Esophagus squamous epithelium (tissue), 5 donors: ENCODE measurements at regions not wholly inside any gene's neighbourhood (a gene's known extent, or its start where the extent isn't known, plus 50 kb on each side); places are given as distances from the start of the nearest gene placed in this dataset.

Experiments used
- DNase-seq: peaks from one replicate; lab custom pipeline; 2025; lab: John Stamatoyannopoulos, UW
- H3K27ac ChIP-seq, 4 donors: fragments of 200-600 bp; sonication (generic); one replicate each; pipeline ENCODE4 v1.5.1; 2016 to 2019; ENCODE audit warnings: mild to moderate bottlenecking in 1 of 4
- H3K27me3 ChIP-seq, 4 donors: fragments of 200-600 bp; sonication (generic); 1 replicate in 3 of 4; 2 replicates in 1 of 4; pipeline versions ENCODE4 v1.5.1 to v1.6.0; 2017 to 2021; ENCODE audit warnings: antibody characterized with exemption in 1 of 4
- H3K36me3 ChIP-seq, 3 donors: fragments of 200-600 bp; sonication (generic); one replicate each; pipeline ENCODE4 v1.5.1; 2016 to 2019
- H3K4me1 ChIP-seq, 3 donors: fragments of 200-600 bp; sonication (generic); one replicate each; pipeline ENCODE4 v1.5.1; 2017 to 2019
- H3K4me3 ChIP-seq, 4 donors: fragments of 200-600 bp; sonication (generic); 1 replicate in 3 of 4; 2 replicates in 1 of 4; pipeline ENCODE4 v1.5.1; 2016 to 2019; ENCODE audit warnings: mild to moderate bottlenecking in 2 of 4, moderate library complexity in 1 of 4
- H3K9me3 ChIP-seq, 3 donors: fragments of 200-600 bp; sonication (generic); one replicate each; pipeline ENCODE4 v1.5.1; 2016 to 2019
- POLR2A ChIP-seq, 4 donors: fragments of 450-650 bp; IDR thresholded peaks; one replicate each; pipeline ENCODE4 v1.6.1; 2017; ENCODE audit warnings: antibody characterized with exemption in 4 of 4, mild to moderate bottlenecking in 4 of 4, moderate library complexity in 3 of 4
- WGBS, 2 donors: methylation state at CpG; one replicate each; pipeline ENCODE4 v1.1.5; 2018; 5-methylcytosine and 5-hydroxymethylcytosine counted together
- intact Hi-C: fragments of 100-400 bp; cut with DNase I; formaldehyde crosslinking; loops from one replicate; pipeline ENCODE4 v1.15.0; 2022
- TF ChIP-seq, protein P1 (sequence below), 6 experiments: fragments of 450-650 bp in 4 of 6; fragments of 200-600 bp in 2 of 6; sonication (generic) in 2 of 6; IDR thresholded peaks; one replicate each; pipeline ENCODE4 v1.5.1; 2016 to 2019; ENCODE audit warnings: antibody characterized with exemption in 6 of 6, mild to moderate bottlenecking in 4 of 6, moderate library complexity in 4 of 6
- donor health status: DM: yes; HTN: yes; CAD: no.

DNA sequence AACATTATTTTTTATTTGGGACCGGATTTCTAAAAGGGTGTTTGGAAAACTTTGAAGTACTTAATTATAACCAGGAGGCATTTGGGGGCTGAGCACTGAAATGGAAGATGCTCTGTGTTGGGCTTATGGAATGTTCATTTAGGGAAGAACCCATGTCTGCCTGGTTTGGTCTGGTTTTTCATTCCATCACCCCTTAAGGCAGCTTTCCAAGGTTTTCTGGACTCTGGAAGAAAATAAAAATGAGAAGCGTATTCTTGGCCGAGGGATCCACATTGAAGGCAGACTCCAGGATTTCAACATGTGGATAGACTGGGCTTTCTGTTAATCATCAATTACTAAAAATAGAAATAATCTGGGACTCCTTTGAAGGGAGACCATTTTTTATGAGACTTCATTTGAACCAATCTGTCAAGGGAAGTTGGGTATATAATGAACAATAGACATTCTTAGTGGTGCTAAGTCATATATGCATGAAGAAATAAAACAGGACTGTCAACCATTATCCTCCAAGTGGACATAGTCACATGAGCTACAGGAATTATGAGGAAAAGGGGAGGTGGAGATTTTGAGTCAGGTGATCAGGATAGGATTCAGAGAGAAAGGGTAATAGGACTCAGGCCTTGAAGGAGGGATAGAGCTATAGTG, 270.5 kb upstream of the ADAMTS9 start:
- DNase-seq, result no peak
- intact Hi-C loops, result no loop called here
- Histone ChIP-seq H3K4me1 (peaks cover 0 to 16% (median 0%) of the 10 kb centered on the region in 3 donors), H3K4me3 (no peak overlapping the region), H3K9me3 (no peaks in the 10 kb centered on the region), H3K27me3 (no peaks in the 10 kb centered on the region), H3K36me3 (no peaks in the 10 kb centered on the region), H3K27ac (peak overlapping the region in 3 of 4 donors; percentile 18 to 47 (median 36))
- TF ChIP-seq, protein P1, sequence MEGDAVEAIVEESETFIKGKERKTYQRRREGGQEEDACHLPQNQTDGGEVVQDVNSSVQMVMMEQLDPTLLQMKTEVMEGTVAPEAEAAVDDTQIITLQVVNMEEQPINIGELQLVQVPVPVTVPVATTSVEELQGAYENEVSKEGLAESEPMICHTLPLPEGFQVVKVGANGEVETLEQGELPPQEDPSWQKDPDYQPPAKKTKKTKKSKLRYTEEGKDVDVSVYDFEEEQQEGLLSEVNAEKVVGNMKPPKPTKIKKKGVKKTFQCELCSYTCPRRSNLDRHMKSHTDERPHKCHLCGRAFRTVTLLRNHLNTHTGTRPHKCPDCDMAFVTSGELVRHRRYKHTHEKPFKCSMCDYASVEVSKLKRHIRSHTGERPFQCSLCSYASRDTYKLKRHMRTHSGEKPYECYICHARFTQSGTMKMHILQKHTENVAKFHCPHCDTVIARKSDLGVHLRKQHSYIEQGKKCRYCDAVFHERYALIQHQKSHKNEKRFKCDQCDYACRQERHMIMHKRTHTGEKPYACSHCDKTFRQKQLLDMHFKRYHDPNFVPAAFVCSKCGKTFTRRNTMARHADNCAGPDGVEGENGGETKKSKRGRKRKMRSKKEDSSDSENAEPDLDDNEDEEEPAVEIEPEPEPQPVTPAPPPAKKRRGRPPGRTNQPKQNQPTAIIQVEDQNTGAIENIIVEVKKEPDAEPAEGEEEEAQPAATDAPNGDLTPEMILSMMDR (IDR thresholded peaks at IDR 0.05), result no peak
- TF ChIP-seq POLR2A (IDR thresholded peaks at IDR 0.05), result no peak
- 72 to 87% methylated on average over 3 of the region's 3 CpGs for whole genome bisulfite sequencing, 2 donors

DNA sequence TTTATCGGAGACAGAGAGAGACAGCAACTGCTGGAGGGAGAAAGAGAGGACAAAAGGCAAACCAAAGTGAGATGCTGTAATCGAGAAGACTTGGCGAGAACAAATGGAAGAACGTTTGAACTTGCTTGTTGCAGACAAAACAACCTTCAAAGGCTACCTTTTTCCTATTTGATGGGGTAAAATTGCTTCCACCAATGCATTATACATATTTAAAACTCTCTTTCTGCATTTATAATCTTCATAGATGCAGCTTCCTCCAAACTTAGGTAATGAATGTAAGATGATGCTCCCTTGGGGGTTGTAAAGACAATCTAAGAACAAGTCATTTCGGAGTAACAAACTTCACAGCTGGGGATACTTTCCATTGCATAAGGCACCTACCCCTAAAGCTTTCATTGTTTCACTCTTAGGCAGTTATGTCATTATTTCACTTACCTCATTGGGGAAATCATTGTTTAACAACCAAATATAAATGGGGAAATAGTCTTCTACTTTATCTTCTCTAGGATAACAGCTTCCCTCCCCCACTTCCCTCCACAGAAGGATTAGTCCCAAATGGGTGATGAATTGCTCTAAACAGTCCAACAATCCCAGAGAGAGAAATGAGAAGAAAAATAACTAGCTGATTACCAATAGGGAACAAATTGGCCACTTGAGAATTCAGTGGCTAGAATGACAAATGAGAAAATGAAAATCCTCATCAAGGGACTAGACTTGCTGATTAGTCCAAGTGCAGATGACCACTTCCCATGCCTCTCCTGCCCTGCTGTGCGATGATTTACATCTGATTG, 269.8 kb upstream of the ADAMTS9 start:
- no peaks in the 10 kb centered on the region for H3K27me3 ChIP-seq
- no peaks in the 10 kb centered on the region for H3K9me3 ChIP-seq
- 67 to 76% methylated on average over 6 of the region's 6 CpGs for WGBS, 2 donors
- intact Hi-C loops, result no loop called here
- peak overlapping the region in 3 of 4 donors; percentile 18 to 47 (median 36) for H3K27ac ChIP-seq
- H3K4me3 ChIP-seq, result no peak overlapping the region
- H3K4me1 ChIP-seq, result peaks cover 0 to 16% (median 0%) of the 10 kb centered on the region in 3 donors
- no peak for DNase-seq
- TF ChIP-seq POLR2A (IDR thresholded peaks at IDR 0.05), result no peak
- TF ChIP-seq, protein P1 (IDR thresholded peaks at IDR 0.05), result no peak
- H3K36me3 ChIP-seq, result no peaks in the 10 kb centered on the region

DNA sequence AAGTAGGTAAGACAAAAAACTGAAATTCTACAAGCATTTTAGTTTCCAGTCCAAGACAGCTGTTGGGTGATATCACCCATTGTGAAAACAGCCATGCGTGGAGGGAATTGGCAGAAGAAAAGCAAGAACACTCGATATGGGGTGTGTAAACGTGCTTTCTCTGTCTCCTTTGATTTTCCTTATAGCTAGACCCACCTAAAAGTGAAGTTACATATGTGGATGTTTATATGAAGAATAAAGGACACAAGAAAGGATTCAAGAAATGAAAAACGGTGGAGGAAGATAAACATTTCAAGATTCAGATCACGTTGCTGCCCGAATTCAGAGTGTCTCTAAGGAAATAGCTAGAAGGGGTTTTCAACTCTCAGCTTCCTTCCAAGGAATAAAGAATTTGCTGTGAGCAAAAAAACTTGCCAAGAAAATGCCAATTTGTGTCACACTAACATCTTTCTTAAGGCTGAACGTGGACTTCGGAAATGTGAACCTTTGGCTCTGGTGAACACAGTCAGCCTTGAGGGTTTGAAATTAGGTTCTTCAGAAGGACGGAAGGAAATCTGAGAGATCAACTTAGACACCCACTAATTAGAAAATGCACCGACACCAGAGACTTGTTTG, 269.0 kb upstream of the ADAMTS9 start:
- intact Hi-C loops, result no loop called here
- H3K9me3 ChIP-seq, result no peaks in the 10 kb centered on the region
- H3K4me3 ChIP-seq, result no peak overlapping the region
- H3K36me3 ChIP-seq, result no peaks in the 10 kb centered on the region
- no peak for DNase-seq
- H3K4me1 ChIP-seq, result peaks cover 0 to 16% (median 0%) of the 10 kb centered on the region in 3 donors
- H3K27me3 ChIP-seq, result no peaks in the 10 kb centered on the region
- no peak for TF ChIP-seq POLR2A (IDR thresholded peaks at IDR 0.05)
- TF ChIP-seq, protein P1 (IDR thresholded peaks at IDR 0.05), result no peak
- WGBS, 2 donors, result 41 to 44% methylated on average over 10 of the region's 10 CpGs
- H3K27ac ChIP-seq, result no peak overlapping the region

DNA sequence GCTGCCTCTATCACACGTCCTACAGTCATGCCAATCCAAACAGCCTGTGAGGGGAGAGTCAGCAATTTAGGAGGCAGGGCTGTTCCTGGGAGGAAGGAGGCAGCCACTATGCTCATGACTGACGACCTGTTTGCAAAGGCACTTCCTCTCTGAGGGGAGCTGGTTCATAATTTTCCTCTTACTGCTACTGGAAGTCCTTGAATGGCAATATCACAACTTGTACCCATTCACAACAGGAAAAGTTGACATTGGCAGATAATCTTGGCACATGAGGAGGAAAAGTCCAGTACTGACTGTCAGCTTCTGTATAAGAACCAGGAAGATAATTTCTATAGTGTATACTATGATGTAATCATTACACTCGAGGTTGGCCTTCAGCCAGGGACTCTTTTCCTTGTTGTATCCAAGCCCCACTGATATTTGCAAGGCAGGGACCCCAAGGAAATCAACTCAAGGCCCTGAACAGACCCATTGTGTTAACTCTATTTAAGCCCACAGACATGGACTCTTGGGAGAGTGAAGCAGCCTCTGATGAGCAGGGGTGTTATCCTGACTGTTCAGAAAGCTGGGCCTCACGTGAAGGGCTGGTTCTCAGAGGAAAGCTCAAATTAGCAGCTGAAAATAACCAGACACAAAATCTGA, 267.3 kb upstream of the ADAMTS9 start:
- intact Hi-C loops, result no loop called here
- H3K4me1 ChIP-seq, result peaks cover 0 to 16% (median 0%) of the 10 kb centered on the region in 3 donors
- no peaks in the 10 kb centered on the region for H3K36me3 ChIP-seq
- DNase-seq, result no peak
- no peaks in the 10 kb centered on the region for H3K27me3 ChIP-seq
- WGBS, 2 donors, result 19 to 31% methylated on average over 4 of the region's 4 CpGs
- H3K9me3 ChIP-seq, result no peaks in the 10 kb centered on the region
- TF ChIP-seq POLR2A (IDR thresholded peaks at IDR 0.05), result no peak
- TF ChIP-seq, protein P1 (IDR thresholded peaks at IDR 0.05), result no peak
- H3K4me3 ChIP-seq, result no peak overlapping the region
- peak overlapping the region in 3 of 4 donors; percentile 40 to 76 (median 48) for H3K27ac ChIP-seq
